Epithelial cell of proximal tubule (primary cell): ENCODE measurements at regions not wholly inside any gene's neighbourhood (a gene's known extent, or its start where the extent isn't known, plus 50 kb on each side); places are given as distances from the start of the nearest gene placed in this dataset.

Experiments
- DNase-seq: peaks from one replicate; pipeline ENCODE4 v3.0.0-alpha.2; 2011; ENCODE audit warnings: low read depth
- H3K4me3 ChIP-seq: 2 replicates; pipeline ENCODE4 v1.5.1; 2011; ENCODE audit warnings: low read depth, mild to moderate bottlenecking, low read length
- CTCF ChIP-seq: conservative IDR thresholded peaks from 2 replicates; pipeline ENCODE4 v1.5.1; 2012; ENCODE audit warnings: low read depth, mild to moderate bottlenecking, low read length

DNA sequence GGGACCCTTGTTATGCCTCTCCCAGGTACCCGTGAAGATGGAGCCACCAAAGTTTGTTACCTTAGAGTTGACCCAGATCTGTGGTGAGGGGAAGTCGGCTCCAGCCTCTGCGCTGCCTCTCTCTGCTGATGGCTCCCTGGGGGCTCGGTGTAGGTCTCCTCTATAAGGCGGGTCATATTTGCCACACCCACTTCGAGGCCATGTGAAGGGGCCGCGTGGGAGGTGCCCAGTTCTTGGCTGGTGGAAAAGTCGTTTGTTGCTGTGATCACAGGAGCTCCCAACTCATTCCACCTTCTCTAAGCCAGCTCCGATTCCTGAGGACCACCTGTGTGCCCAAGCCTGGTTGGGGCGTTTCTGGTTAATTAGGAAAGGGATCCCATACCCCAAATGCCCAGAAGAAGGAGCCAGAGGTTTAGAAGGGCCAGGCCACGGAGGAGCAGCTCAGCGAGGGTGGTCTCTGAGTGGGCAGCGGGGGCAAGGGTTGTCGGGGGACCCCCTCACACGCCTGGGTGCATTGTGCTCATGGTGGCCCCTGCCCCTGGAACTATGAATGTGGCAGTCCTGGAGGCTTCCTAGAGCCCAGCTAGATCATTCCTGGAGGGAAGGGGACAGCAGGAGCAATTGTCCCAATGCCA is 296.5 kb downstream of the ZNF536 start:
- H3K4me3 ChIP-seq: no peak overlapping the region
- no peak for DNase-seq
- TF ChIP-seq CTCF: no peak

- no peak for DNase-seq
- TF ChIP-seq CTCF: no peak
- no peak overlapping the region for H3K4me3 ChIP-seq
Measured at GRCh38 chr19:30667746-30668145, 295.6 kb downstream of the ZNF536 start.

- no peak overlapping the region for H3K4me3 ChIP-seq
- TF ChIP-seq CTCF: no peak
- DNase-seq: no peak
Measured at GRCh38 chr19:30667227-30667626, 295.0 kb downstream of the ZNF536 start.

DNA sequence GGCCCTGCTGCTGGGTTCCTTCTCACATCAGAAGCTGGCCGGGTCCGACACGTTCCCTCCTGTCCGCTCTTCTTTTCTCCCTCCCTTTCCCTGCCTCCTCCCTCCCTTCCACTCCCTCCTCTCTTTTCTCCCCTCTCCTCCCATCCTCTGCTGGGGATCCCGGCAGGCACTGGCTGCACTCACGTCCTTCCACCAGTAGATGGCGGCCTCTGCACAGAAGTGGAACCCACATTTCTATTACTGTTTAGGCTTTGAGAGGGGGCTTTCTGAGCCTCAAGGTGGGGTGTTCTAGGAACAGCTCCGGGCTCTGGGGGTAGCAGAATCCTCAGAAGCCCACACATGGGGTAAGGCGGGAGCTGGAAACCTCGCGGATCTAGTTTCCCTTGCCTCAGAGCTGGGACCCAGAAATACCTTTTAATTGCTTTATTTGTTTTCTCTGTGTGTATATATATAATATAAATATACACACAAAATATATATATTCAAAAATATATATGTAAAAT is 294.2 kb downstream of the ZNF536 start:
- no peak for DNase-seq
- H3K4me3 ChIP-seq: no peak overlapping the region
- TF ChIP-seq CTCF: peak; percentile 93

DNA sequence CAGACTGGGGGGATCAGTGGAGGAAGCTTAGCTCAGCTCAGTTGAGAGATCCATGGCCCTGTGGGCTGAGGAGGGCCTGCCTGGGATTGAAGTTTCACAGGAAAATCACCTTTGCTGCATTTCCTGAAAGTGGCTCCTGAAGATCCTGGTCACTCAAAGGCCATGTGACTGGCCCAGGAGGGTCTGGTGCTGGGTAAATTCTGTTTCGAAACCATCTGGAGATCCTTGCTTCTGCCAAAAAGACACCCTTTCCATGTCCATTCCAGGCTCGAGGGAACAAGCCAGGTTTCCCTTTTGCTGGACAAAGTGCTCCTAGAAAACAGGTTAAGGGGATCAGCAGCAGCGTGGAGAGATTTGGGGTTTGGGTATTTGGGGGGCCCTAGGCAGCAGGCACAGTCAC is 293.3 kb downstream of the ZNF536 start:
- no peak for TF ChIP-seq CTCF
- H3K4me3 ChIP-seq: no peak overlapping the region
- no peak for DNase-seq

GRCh38 chr19:30663611-30664174 is 291.5 kb downstream of the ZNF536 start:
- no peak overlapping the region for H3K4me3 ChIP-seq
- no peak for TF ChIP-seq CTCF
- no peak for DNase-seq
